Keratinocyte (primary cell): ENCODE measurements at regions not wholly inside any gene's neighbourhood (a gene's known extent, or its start where the extent isn't known, plus 50 kb on each side); places are given as distances from the start of the nearest gene placed in this dataset.

ENCODE experiments used
- DNase-seq: peaks from one replicate; pipeline ENCODE4 v3.0.0-alpha.2; 2011; ENCODE audit warnings: low read depth, missing footprints, low spot score
- FAIRE-seq: peaks from 2 replicates; lab custom pipeline; 2011; peaks lifted over from hg19 to GRCh38; lab: Jason Lieb, UNC
- H2AFZ ChIP-seq: 2 replicates; pipeline ENCODE4 v1.6.0; 2012; ENCODE audit warnings: low read length, control low read depth, inconsistent platforms; ENCODE audit not compliant: control insufficient read depth
- H3K27ac ChIP-seq: 2 replicates; pipeline ENCODE4 v1.5.1; 2011; ENCODE audit warnings: low read length; ENCODE audit not compliant: control insufficient read depth, insufficient read depth
- H3K27me3 ChIP-seq: 3 replicates; pipeline ENCODE4 v1.6.0; 2011; ENCODE audit warnings: low read length; ENCODE audit not compliant: control insufficient read depth, insufficient read depth; ENCODE audit errors: extremely low read depth
- H3K36me3 ChIP-seq, 2 experiments: 2 replicates in 1 of 2; 3 replicates in 1 of 2; pipeline ENCODE4 v1.5.1; 2011; ENCODE audit warnings: low read length in 2 of 2, mild to moderate bottlenecking in 1 of 2; ENCODE audit not compliant: control insufficient read depth in 2 of 2, insufficient read depth in 2 of 2; ENCODE audit errors: extremely low read depth in 1 of 2
- H3K4me1 ChIP-seq: 3 replicates; pipeline ENCODE4 v1.5.1; 2011; ENCODE audit warnings: low read length; ENCODE audit not compliant: control insufficient read depth, insufficient read depth; ENCODE audit errors: extremely low read depth
- H3K4me2 ChIP-seq: 3 replicates; pipeline ENCODE4 v1.6.0; 2011; ENCODE audit warnings: low read depth, low read length; ENCODE audit not compliant: control insufficient read depth, insufficient read depth; ENCODE audit errors: extremely low read depth
- H3K4me3 ChIP-seq, 3 experiments: fragments of 200-600 bp in 1 of 3; sonication (generic) in 1 of 3; 2 replicates in 2 of 3; 3 replicates in 1 of 3; pipeline ENCODE4 v1.5.1; 2011 to 2016; ENCODE audit warnings: low read length in 3 of 3, mild to moderate bottlenecking in 3 of 3, control low read depth in 2 of 3, inconsistent platforms in 1 of 3, low read depth in 1 of 3, mixed read lengths in 1 of 3, mixed run types in 1 of 3, moderate library complexity in 1 of 3; ENCODE audit not compliant: control insufficient read depth in 2 of 3, insufficient read depth in 2 of 3; ENCODE audit errors: extremely low read depth in 1 of 3
- H3K79me2 ChIP-seq: 2 replicates; pipeline ENCODE4 v1.6.0; 2012; ENCODE audit warnings: low read length; ENCODE audit not compliant: control insufficient read depth, insufficient read depth
- H3K9ac ChIP-seq: 3 replicates; pipeline ENCODE4 v1.6.0; 2011; ENCODE audit warnings: low read length; ENCODE audit not compliant: control insufficient read depth, insufficient read depth; ENCODE audit errors: extremely low read depth
- H3K9me1 ChIP-seq: 3 replicates; pipeline ENCODE4 v1.6.0; 2011; ENCODE audit warnings: low read length; ENCODE audit not compliant: control insufficient read depth, insufficient read depth; ENCODE audit errors: extremely low read depth
- H3K9me3 ChIP-seq: 2 replicates; pipeline ENCODE4 v1.5.1; 2012; ENCODE audit warnings: low read depth, low read length; ENCODE audit not compliant: control insufficient read depth
- H4K20me1 ChIP-seq: 3 replicates; pipeline ENCODE4 v1.6.0; 2011; ENCODE audit warnings: low read length; ENCODE audit not compliant: control insufficient read depth, insufficient read depth; ENCODE audit errors: extremely low read depth
- EZH2 ChIP-seq: IDR thresholded peaks from one replicate; pipeline ENCODE4 v1.6.1; 2012; ENCODE audit warnings: inconsistent platforms, mild to moderate bottlenecking, low read length, moderate library complexity
- dilution Hi-C: fragments of 300-500 bp; cut with MboI; formaldehyde crosslinking; loops from one replicate; pipeline ENCODE4 v1.7.0; 2020; ENCODE audit warnings: low sequenced_read_pairs; ENCODE audit not compliant: extremely low pct_ligation_motif_present
- TF ChIP-seq, protein P1 (sequence below), 3 experiments: IDR thresholded peaks in 1 of 3; conservative IDR thresholded peaks in 1 of 3; optimal IDR thresholded peaks in 1 of 3; 2 replicates in 2 of 3; 3 replicates in 1 of 3; pipeline versions ENCODE3 to v1.5.1; 2011; ENCODE audit warnings: low read length in 3 of 3, mild to moderate bottlenecking in 3 of 3, moderate library complexity in 2 of 3, control low read depth in 1 of 3, inconsistent platforms in 1 of 3; ENCODE audit not compliant: insufficient read depth in 2 of 3; ENCODE audit errors: extremely low read depth in 1 of 3

DNA sequence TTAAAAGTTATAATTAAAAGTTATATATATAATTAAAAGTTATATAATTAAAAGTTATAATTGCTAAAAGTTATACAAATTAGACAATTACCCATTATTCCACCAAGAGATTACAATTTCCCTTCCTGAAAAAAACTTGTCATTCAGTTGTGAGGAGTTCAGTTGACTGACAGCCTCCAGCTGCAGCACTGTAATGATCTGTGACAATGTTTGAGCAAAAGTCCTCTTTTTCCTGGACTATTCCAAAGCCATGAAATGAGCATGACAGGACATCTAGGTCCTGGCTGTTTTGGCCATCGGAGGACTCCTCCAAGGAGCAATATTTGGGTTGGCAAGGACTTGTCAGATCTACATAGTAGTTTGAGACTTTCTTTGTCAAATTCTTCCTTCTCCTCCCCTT lies 258.7 kb upstream of the EDNRB start:
- Histone ChIP-seq H3K27me3 (no peaks in the 10 kb centered on the region), H3K4me3 (no peak overlapping the region), H3K9me1 (no peaks in the 10 kb centered on the region), H3K4me2 (no peak overlapping the region), H3K9ac (no peak overlapping the region), H3K36me3 (no peaks in the 10 kb centered on the region), H4K20me1 (no peaks in the 10 kb centered on the region), H3K9me3 (no peaks in the 10 kb centered on the region), H2AFZ (no peak overlapping the region), H3K4me1 (no peaks in the 10 kb centered on the region), H3K79me2 (no peaks in the 10 kb centered on the region), H3K27ac (no peak overlapping the region)
- dilution Hi-C loops: no loop called here
- TF ChIP-seq, protein P1, sequence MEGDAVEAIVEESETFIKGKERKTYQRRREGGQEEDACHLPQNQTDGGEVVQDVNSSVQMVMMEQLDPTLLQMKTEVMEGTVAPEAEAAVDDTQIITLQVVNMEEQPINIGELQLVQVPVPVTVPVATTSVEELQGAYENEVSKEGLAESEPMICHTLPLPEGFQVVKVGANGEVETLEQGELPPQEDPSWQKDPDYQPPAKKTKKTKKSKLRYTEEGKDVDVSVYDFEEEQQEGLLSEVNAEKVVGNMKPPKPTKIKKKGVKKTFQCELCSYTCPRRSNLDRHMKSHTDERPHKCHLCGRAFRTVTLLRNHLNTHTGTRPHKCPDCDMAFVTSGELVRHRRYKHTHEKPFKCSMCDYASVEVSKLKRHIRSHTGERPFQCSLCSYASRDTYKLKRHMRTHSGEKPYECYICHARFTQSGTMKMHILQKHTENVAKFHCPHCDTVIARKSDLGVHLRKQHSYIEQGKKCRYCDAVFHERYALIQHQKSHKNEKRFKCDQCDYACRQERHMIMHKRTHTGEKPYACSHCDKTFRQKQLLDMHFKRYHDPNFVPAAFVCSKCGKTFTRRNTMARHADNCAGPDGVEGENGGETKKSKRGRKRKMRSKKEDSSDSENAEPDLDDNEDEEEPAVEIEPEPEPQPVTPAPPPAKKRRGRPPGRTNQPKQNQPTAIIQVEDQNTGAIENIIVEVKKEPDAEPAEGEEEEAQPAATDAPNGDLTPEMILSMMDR (optimal IDR thresholded peaks at IDR 0.05 in 1 of 3, IDR thresholded peaks at IDR 0.05 in 1 of 3, conservative IDR thresholded peaks at IDR 0.05 in 1 of 3; ENCODE audit: extremely low read depth in 1 of 3, insufficient read depth in 2 of 3, low read length in 3 of 3): no peak
- TF ChIP-seq EZH2: no peak
- DNase-seq (no peak), FAIRE-seq (no peak)

GRCh38 chr13:78176880-78177279 lies 258.2 kb upstream of the EDNRB start:
- dilution Hi-C loops: no loop called here
- no peak for TF ChIP-seq EZH2
- TF ChIP-seq, protein P1 (optimal IDR thresholded peaks at IDR 0.05 in 1 of 3, IDR thresholded peaks at IDR 0.05 in 1 of 3, conservative IDR thresholded peaks at IDR 0.05 in 1 of 3; ENCODE audit: extremely low read depth in 1 of 3, insufficient read depth in 2 of 3, low read length in 3 of 3): no peak
- Histone ChIP-seq H3K4me3 (no peak overlapping the region), H3K36me3 (no peaks in the 10 kb centered on the region), H3K9me1 (no peaks in the 10 kb centered on the region), H3K4me2 (no peak overlapping the region), H3K9ac (no peak overlapping the region), H3K4me1 (no peaks in the 10 kb centered on the region), H3K27me3 (no peaks in the 10 kb centered on the region), H3K27ac (no peak overlapping the region), H3K79me2 (no peaks in the 10 kb centered on the region), H4K20me1 (no peaks in the 10 kb centered on the region), H2AFZ (no peak overlapping the region), H3K9me3 (no peaks in the 10 kb centered on the region)
- FAIRE-seq (no peak), DNase-seq (no peak)
